K562 (cell line): ENCODE measurements at regions not wholly inside any gene's neighbourhood (a gene's known extent, or its start where the extent isn't known, plus 50 kb on each side); places are given as distances from the start of the nearest gene placed in this dataset.
A peak's percentile ranks its signal among the peaks of the same experiment; 100 is the strongest.

ENCODE experiments used
- BRF1 ChIP-seq: IDR thresholded peaks from 3 replicates; pipeline ENCODE4 v1.6.1; 2011; ENCODE audit warnings: borderline replicate concordance, mild to moderate bottlenecking; ENCODE audit not compliant: insufficient read length; ENCODE audit errors: extremely low read depth
- CHCHD3 ChIP-seq: fragments of 250-450 bp; sonication (Bioruptor Pico); IDR thresholded peaks from 2 replicates; pipeline ENCODE4 v2.1.2; 2022; ENCODE audit warnings: mild to moderate bottlenecking
- DDX20 ChIP-seq: fragments of 450-650 bp; IDR thresholded peaks from 2 replicates; pipeline ENCODE4 v1.6.1; 2016; ENCODE audit warnings: missing genetic modification characterization, low read depth, mild to moderate bottlenecking, missing compliant biosample characterization, moderate library complexity
- EP300 ChIP-seq: IDR thresholded peaks from 2 replicates; pipeline ENCODE4 v1.6.1; 2012; ENCODE audit warnings: low read length, improper control_type of control experiment
- FOXK1 ChIP-seq: sonication (generic); formaldehyde crosslinking; IDR thresholded peaks from 2 replicates; pipeline ENCODE4 v1.8.0; 2022; ENCODE audit warnings: missing genetic modification reagents, mild to moderate bottlenecking, borderline replicate concordance
- GATAD2A ChIP-seq: fragments of 450-650 bp; IDR thresholded peaks from 2 replicates; pipeline ENCODE4 v1.6.1; 2017
- PRMT5 ChIP-seq: sonication (generic); formaldehyde crosslinking; IDR thresholded peaks from 2 replicates; pipeline ENCODE4 v1.5.0; 2020; ENCODE audit warnings: missing genetic modification reagents
- PRPF4 ChIP-seq: fragments of 200-400 bp; formaldehyde crosslinking; IDR thresholded peaks from one replicate; pipeline ENCODE4 v1.6.1; 2017; ENCODE audit warnings: low read length, low read depth, mild to moderate bottlenecking; ENCODE audit not compliant: insufficient read depth, poor library complexity, severe bottlenecking
- RBM14 ChIP-seq: fragments of 200-400 bp; formaldehyde crosslinking; IDR thresholded peaks from 2 replicates; pipeline ENCODE4 v1.6.1; 2018; ENCODE audit warnings: low read depth, mild to moderate bottlenecking, low read length, moderate library complexity, borderline replicate concordance; ENCODE audit not compliant: insufficient read depth
- TAF7 ChIP-seq: fragments of 450-650 bp; IDR thresholded peaks from 2 replicates; pipeline ENCODE4 v1.6.1; 2016; ENCODE audit warnings: missing genetic modification characterization, missing compliant biosample characterization
- ZNF24 ChIP-seq: fragments of 450-650 bp; IDR thresholded peaks from 2 replicates; pipeline ENCODE4 v1.6.1; 2016
- ZNF436 ChIP-seq: fragments of 250-450, 450-650 bp; sonication (Bioruptor Pico); formaldehyde crosslinking; IDR thresholded peaks from 2 replicates; pipeline ENCODE4 v1.7.0; 2020; ENCODE audit warnings: mild to moderate bottlenecking
- ZNF584 ChIP-seq: fragments of 200-800 bp; sonication (Bioruptor generic); IDR thresholded peaks from 2 replicates; pipeline ENCODE4 v1.6.1; 2016; ENCODE audit warnings: low read depth, mild to moderate bottlenecking, missing genetic modification characterization, missing compliant biosample characterization
- ZNF696 ChIP-seq: fragments of 250-450 bp; sonication (Bioruptor Pico); conservative IDR thresholded peaks from 2 replicates; pipeline ENCODE4 v1.4.0; 2020; ENCODE audit warnings: mild to moderate bottlenecking, moderate library complexity
- TF ChIP-seq, protein P1 (sequence below): fragments of 450-650 bp; formaldehyde crosslinking; IDR thresholded peaks from 2 replicates; pipeline ENCODE4 v1.4.0; 2020; ENCODE audit warnings: mild to moderate bottlenecking, moderate library complexity
- TF ChIP-seq, protein P2 (sequence below), 2 experiments: fragments of 150-350 bp in 1 of 2; IDR thresholded peaks; 2 replicates each; pipeline ENCODE4 v1.6.1; 2012 to 2016; ENCODE audit warnings: low read depth in 2 of 2, low read length in 2 of 2, mild to moderate bottlenecking in 1 of 2, moderate library complexity in 1 of 2
- TF ChIP-seq, protein P3 (sequence below): IDR thresholded peaks from 2 replicates; pipeline ENCODE4 v1.6.1; 2016; ENCODE audit warnings: missing genetic modification characterization, missing compliant biosample characterization
- TF ChIP-seq, protein P4 (sequence below): fragments of 250-450 bp; sonication (Bioruptor Pico); IDR thresholded peaks from 2 replicates; pipeline ENCODE4 v1.4.0; 2020; ENCODE audit warnings: borderline replicate concordance
- TF ChIP-seq, protein P5 (sequence below): fragments of 250-450 bp; sonication (Bioruptor Pico); IDR thresholded peaks from 2 replicates; pipeline ENCODE4 v1.8.0; 2021; ENCODE audit warnings: borderline replicate concordance, mild to moderate bottlenecking, moderate library complexity; ENCODE audit not compliant: poor library complexity, severe bottlenecking

DNA sequence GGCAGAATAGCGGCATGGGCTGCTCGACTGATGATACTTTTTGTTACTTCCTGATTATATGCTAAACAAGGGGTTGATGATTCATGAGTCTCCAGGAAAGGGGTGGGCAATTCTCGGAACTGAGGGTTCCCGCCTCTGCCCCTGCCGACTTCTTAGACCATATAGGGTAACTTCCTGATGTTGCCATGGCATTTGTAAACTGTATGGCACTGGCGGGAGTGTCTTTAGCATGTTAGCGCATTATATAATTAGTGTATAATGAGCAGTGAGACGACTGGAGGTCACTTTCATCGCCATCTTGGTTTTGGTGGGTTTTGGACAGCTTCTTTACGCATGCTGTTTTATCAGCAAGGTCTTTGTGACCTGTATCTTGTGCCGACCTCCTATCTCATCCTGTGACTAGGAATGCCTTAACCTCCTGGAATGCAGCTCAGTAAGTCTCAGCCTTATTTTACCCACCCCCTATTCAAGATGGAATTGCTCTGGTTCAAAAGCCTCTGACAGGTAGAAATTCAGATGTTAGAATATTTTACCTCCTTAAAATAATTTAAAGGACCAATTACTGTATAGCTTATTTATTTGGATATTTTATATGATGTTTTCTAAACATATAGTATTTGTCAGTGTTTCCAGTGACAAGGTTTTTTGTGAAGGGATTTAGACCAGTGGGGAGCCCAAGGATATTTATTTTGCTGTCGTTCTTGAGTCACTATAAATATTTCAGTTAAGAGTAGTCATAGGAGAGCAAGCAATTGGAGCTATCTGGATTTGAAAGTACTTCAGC lies 90.1 kb upstream of the PIK3CG start (continued):
- TF ChIP-seq, protein P1, sequence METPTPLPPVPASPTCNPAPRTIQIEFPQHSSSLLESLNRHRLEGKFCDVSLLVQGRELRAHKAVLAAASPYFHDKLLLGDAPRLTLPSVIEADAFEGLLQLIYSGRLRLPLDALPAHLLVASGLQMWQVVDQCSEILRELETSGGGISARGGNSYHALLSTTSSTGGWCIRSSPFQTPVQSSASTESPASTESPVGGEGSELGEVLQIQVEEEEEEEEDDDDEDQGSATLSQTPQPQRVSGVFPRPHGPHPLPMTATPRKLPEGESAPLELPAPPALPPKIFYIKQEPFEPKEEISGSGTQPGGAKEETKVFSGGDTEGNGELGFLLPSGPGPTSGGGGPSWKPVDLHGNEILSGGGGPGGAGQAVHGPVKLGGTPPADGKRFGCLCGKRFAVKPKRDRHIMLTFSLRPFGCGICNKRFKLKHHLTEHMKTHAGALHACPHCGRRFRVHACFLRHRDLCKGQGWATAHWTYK (CRISPR knock-in tag): peak; percentile 95
- TF ChIP-seq GATAD2A: no peak
- TF ChIP-seq EP300: peak; percentile 91
- peak; percentile 95 for TF ChIP-seq DDX20 (tag)
- TF ChIP-seq PRMT5 (CRISPR knock-in tag): no peak
- TF ChIP-seq, protein P2, sequence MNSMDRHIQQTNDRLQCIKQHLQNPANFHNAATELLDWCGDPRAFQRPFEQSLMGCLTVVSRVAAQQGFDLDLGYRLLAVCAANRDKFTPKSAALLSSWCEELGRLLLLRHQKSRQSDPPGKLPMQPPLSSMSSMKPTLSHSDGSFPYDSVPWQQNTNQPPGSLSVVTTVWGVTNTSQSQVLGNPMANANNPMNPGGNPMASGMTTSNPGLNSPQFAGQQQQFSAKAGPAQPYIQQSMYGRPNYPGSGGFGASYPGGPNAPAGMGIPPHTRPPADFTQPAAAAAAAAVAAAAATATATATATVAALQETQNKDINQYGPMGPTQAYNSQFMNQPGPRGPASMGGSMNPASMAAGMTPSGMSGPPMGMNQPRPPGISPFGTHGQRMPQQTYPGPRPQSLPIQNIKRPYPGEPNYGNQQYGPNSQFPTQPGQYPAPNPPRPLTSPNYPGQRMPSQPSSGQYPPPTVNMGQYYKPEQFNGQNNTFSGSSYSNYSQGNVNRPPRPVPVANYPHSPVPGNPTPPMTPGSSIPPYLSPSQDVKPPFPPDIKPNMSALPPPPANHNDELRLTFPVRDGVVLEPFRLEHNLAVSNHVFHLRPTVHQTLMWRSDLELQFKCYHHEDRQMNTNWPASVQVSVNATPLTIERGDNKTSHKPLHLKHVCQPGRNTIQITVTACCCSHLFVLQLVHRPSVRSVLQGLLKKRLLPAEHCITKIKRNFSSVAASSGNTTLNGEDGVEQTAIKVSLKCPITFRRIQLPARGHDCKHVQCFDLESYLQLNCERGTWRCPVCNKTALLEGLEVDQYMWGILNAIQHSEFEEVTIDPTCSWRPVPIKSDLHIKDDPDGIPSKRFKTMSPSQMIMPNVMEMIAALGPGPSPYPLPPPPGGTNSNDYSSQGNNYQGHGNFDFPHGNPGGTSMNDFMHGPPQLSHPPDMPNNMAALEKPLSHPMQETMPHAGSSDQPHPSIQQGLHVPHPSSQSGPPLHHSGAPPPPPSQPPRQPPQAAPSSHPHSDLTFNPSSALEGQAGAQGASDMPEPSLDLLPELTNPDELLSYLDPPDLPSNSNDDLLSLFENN (IDR thresholded peaks at IDR 0.05; ENCODE audit: low read depth in 2 of 2, low read length in 2 of 2): 0 out of 4 replicates have a peak, but pooled peaks of 1 of the 2 experiments have one; percentile 51
- TF ChIP-seq, protein P3, sequence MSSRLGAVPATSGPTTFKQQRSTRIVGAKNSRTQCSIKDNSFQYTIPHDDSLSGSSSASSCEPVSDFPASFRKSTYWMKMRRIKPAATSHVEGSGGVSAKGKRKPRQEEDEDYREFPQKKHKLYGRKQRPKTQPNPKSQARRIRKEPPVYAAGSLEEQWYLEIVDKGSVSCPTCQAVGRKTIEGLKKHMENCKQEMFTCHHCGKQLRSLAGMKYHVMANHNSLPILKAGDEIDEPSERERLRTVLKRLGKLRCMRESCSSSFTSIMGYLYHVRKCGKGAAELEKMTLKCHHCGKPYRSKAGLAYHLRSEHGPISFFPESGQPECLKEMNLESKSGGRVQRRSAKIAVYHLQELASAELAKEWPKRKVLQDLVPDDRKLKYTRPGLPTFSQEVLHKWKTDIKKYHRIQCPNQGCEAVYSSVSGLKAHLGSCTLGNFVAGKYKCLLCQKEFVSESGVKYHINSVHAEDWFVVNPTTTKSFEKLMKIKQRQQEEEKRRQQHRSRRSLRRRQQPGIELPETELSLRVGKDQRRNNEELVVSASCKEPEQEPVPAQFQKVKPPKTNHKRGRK (tag): no peak
- TF ChIP-seq ZNF24: no peak; the same call in 1 of the 2 replicates
- TF ChIP-seq CHCHD3 (CRISPR knock-in tag): peak; percentile 81; the same call in 1 of the 2 replicates
- TF ChIP-seq ZNF696 (CRISPR knock-in tag): no peak
- peak; percentile 85; the same call in 1 of the 2 replicates for TF ChIP-seq FOXK1 (CRISPR knock-in tag)
- no peak for TF ChIP-seq PRPF4
- peak; percentile 92 for TF ChIP-seq TAF7 (tag)
- TF ChIP-seq ZNF436: no peak
- TF ChIP-seq, protein P4, sequence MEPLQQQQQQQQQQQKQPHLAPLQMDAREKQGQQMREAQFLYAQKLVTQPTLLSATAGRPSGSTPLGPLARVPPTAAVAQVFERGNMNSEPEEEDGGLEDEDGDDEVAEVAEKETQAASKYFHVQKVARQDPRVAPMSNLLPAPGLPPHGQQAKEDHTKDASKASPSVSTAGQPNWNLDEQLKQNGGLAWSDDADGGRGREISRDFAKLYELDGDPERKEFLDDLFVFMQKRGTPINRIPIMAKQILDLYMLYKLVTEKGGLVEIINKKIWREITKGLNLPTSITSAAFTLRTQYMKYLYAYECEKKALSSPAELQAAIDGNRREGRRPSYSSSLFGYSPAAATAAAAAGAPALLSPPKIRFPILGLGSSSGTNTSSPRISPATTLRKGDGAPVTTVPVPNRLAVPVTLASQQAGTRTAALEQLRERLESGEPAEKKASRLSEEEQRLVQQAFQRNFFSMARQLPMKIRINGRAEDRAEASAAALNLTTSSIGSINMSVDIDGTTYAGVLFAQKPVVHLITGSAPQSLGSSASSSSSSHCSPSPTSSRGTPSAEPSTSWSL (CRISPR knock-in tag): no peak
- TF ChIP-seq, protein P5, sequence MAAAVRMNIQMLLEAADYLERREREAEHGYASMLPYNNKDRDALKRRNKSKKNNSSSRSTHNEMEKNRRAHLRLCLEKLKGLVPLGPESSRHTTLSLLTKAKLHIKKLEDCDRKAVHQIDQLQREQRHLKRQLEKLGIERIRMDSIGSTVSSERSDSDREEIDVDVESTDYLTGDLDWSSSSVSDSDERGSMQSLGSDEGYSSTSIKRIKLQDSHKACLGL (CRISPR knock-in tag): no peak
- no peak for TF ChIP-seq BRF1
- no peak for TF ChIP-seq RBM14
- no peak; the same call in none of the 2 replicates for TF ChIP-seq ZNF584 (CRISPR knock-in tag)
